COR-L47 (cell line): ENCODE measurements at regions not wholly inside any gene's neighbourhood (a gene's known extent, or its start where the extent isn't known, plus 50 kb on each side); places are given as distances from the start of the nearest gene placed in this dataset.
A peak's percentile ranks its signal among the peaks of the same experiment; 100 is the strongest.

ENCODE experiments used
- DNase-seq: peaks from one replicate; lab custom pipeline; 2025; lab: John Stamatoyannopoulos, UW

DNA sequence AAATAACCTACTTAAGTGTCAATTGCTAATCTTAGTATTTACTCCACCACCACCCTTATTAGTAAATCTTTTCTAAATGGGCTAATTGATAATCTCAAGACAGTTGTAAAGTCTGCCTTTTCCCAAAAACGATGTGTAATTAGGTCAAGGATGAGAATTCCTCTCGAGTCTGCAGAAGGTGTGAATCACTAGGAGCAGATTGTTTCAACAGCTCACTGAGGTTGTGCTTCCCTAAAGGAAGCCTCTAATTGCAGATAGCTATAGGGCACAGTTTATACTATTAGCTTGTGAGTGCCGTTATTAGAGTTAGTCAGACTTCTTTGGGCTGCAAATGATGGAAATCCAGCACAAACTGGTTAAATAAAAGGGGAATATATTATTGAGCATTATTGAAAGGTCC is 84.9 kb downstream of the C11orf91 start:
- DNase-seq = no peak

DNA sequence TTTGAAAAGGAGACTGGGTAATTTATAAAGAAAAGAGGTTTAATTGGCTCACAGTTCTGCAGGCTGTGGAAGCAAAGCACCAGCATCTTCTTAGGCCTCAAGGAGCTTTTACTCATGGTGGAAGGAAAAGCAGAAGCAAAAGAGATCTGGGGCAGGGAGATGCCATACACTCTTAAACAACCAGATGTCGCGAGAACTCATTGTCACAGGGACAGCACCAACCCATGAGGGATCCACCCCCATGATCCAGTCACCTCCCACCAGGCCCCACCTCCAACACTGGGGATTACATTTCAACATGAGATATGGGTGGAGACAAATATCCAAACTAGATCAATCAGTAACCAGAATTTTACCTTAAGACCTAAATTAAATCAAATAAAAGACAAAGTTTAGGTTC is 87.2 kb downstream of the C11orf91 start:
- no peak for DNase-seq

- no peak for DNase-seq
Observed at GRCh38 chr11:33610903-33611302, 89.7 kb downstream of the C11orf91 start.

GRCh38 chr11:33608386-33608785 is 92.2 kb downstream of the C11orf91 start:
- no peak for DNase-seq

- no peak for DNase-seq
Observed at GRCh38 chr11:33606762-33607161, 93.9 kb downstream of the C11orf91 start.

DNA sequence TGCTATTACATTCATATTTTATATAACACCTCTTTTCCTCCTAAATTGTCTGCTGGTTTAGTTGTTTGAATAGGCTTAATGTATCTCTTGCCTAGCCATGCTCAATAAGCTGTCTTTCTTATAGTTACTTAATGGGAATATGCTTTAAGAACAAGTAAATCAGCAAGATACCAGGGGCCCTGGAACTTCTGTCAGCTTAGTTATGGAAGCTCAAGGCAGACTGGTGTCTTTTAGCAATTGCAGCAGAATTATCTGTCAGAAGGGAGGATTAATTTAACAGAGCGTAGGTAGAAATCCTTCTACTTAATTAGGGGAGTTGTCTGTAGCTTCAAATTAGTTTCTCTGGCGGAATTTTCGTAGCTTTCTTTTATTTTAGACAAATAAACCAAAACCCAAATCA is 94.9 kb downstream of the C11orf91 start:
- DNase-seq = no peak

- DNase-seq = peak; percentile 77
Observed at GRCh38 chr11:33598426-33599069, 102.1 kb downstream of the C11orf91 start.

DNA sequence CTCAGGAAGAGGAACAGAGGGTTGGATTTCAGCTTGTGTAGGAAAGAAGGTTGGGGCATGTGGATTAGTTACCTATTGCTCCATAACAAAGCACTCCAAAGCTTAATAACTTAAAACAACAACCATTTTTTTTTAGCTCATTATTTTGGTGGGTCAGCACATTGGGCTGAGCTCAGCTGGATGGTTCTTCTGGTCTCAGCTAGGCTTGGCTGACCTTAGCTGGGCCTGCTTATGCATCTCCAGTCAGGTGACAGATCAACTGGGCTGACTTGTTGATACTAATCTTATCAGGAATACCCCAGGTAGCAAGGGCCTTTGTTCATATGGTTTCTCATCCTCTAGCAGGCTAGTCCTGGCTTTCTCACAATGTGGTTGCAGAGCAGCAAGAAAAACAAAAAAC is 106.4 kb downstream of the C11orf91 start:
- no peak for DNase-seq

- no peak for DNase-seq
Observed at GRCh38 chr11:33590441-33590840, 110.2 kb downstream of the C11orf91 start.

- no peak for DNase-seq
Observed at GRCh38 chr11:33588056-33588455, 112.6 kb downstream of the C11orf91 start.

- DNase-seq = no peak
Observed at GRCh38 chr11:33585586-33586209, 114.9 kb downstream of the C11orf91 start.

- DNase-seq = no peak
Observed at GRCh38 chr11:33582636-33583325, 117.8 kb downstream of the C11orf91 start.

DNA sequence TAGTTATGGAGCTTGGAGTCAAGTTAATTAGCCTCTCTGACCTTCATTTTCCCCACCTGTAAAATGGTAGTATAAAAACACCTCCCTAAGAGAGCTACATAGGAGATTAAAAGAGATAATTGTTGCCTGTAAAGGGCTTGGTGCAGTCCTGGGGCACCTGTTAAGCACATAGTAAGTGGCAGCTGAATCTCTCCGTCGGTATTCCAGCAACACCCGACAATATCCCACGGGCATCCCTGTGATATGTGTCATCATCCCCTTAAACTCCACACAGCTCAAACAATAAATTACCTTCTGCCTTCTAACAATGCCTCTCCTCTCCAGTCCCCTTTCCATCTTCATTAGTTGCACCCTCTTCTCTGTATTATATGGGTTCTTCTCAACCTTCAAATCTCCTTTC is 121.5 kb downstream of the C11orf91 start:
- DNase-seq = no peak

GRCh38 chr11:33577204-33577603 is 123.4 kb downstream of the C11orf91 start:
- no peak for DNase-seq

DNA sequence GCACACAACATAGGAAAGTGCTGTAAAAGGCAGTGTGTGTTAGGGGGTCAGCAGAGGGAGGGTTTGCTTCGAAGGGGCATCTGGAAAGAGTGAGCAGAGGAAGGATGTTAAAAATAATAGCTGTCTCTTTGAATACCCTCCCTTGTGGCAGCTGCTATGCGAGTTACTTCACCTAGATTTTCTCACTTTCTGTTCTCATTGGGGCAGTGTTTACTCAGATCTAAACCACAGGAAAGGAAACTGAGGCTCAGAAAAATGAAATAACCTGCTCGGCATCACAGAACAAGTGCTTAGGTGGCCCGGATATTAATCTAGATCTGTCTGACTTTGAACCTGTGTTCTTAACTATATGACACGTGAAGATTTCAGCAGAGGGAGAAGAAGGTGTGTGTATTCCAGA is 125.3 kb downstream of the C11orf91 start:
- no peak for DNase-seq

- no peak for DNase-seq
Observed at GRCh38 chr11:33574331-33574730, 126.3 kb downstream of the C11orf91 start.

GRCh38 chr11:33569333-33569732 is 131.3 kb downstream of the C11orf91 start:
- DNase-seq = no peak

- no peak for DNase-seq
Observed at GRCh38 chr11:33567004-33567403, 133.6 kb downstream of the C11orf91 start.

DNA sequence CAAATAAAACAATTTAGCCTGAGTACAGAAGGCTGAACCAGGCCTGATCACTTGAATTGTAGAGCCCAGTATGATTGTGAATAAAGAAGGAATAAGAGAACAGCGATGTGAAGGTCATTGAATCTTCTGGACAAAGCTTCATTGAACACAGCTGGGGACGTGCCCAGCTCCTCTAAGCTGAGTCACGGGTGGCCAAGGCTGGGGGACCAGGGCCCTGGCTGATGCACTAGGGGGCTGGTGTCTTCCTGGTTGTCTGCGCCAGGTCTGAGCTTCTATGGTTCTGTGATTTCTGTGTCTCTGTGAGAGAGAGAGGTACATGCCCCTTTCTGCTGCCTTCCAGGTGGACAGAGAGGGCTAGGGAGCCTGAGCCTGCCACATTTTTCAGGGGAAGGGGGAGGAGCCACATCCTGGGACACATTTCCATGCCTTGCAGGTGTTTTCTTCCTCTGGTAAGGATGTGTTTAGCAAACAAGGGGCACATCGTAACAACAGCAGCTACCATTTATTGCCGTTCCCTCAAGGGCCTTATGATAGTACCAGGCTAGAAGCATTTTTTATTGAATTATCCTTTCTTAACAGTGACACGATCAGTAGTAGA is 135.7 kb downstream of the C11orf91 start:
- DNase-seq = no peak

DNA sequence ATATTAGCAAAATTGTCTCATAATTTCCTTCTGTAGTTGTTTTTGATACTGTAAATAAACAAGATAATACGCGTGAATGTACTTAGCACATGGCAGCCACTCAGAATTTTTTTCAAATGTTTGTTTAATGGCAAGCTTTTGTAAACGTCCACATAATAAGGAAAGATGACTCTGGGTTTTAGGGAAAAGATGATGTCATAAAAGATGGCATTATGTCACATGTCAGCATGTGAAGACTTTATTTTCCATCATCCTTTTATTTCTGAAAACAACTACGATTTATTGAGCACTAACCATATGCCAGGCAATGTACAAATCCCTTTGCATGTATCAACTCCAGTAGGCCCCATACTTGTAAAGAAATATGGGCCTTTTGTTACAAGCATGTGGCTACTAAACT is 139.9 kb downstream of the C11orf91 start:
- no peak for DNase-seq

DNA sequence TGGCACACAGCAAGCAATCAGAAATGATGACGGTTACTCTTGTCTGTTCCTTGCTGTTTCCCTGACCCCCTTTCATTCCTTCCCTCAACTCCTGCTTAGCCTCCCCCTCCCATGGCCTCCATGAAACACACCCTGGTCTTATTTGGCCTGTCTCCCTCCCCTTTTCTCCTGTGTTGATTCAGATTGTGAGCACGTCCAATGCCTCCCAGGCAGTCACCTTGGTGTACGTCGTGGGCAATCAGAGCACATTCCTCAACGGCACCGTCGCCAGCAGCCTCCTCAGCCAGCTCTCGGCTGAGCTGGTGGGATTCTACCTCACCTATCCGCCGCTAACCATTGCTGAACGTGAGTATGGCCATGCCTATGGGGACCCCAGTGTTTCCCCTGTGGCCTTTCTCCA is 141.1 kb downstream of the C11orf91 start:
- DNase-seq = no peak

GRCh38 chr11:33558097-33558496 is 142.5 kb downstream of the C11orf91 start:
- DNase-seq = no peak

DNA sequence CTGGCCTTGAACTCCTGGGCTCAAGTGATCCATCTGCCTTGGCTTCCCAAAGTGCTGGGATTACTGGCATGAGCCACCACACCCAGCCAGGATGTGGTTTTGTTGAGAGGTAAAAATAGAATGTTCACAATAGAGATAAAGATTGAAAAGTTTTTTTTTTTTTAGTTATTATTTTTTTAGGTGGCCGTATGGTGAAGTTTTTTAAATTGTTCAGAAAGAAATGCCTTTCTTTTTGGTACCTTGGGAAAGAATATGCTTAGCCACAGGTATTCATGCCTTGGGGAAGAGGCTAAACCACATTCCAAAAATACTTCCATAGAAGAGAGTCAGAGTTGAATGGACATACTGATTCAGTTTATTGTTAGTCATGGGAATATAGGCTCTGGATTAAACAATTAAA is 143.4 kb downstream of the C11orf91 start:
- no peak for DNase-seq
